ENCODE measurements at regions not wholly inside any gene's neighbourhood (a gene's known extent, or its start where the extent isn't known, plus 50 kb on each side); places are given as distances from the start of the nearest gene placed in this dataset.
A peak's percentile ranks its signal among the peaks of the same experiment; 100 is the strongest.

DNA sequence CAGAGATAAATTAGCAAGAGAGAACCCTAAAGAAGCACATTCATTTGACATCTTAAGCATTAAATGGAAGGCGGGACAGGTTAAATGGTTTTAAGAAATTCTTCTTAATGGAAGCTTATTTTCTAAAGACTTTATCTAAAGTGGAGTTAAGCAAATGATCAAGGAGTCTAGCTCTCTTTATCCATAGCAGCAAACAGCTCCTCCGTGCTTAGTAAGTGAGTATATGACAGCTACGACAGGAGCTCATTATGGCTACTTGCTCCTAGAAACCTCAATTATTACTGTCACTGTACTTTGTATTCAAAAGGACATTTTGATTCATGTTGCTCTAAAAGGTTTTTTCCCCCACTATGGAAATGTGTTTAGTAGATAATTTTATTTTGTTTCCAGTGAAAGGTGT is 444.9 kb downstream of the TMX3 start:
- DNase-seq (ENCODE audit: low read depth): no peak
- H3K4me3 ChIP-seq (ENCODE audit: low read length): no peak overlapping the region
- no peak for TF ChIP-seq CTCF (conservative IDR thresholded peaks at IDR 0.05; ENCODE audit: low read depth, low read length)

DNA sequence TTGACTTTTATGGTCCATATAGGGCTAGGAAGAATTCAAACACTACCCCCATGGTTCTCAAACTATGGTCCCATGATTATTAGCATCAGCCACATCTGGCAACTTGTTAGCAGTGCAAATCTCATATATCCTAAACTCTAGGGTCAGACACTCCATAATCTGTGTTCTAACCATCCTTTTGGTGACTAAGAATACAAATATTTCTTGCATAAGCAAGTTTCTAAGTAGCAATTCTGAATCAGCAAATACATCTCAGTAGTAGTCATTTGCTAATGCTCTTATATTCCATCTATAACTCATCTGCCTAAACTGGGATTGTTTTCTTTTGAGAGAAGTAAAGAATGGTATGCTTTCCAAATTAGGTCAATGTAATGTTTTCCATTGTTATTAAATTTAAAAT is 447.3 kb downstream of the TMX3 start:
- DNase-seq (ENCODE audit: low read depth): no peak
- no peak for TF ChIP-seq CTCF (conservative IDR thresholded peaks at IDR 0.05; ENCODE audit: low read depth, low read length)
- H3K4me3 ChIP-seq (ENCODE audit: low read length): no peak overlapping the region

DNA sequence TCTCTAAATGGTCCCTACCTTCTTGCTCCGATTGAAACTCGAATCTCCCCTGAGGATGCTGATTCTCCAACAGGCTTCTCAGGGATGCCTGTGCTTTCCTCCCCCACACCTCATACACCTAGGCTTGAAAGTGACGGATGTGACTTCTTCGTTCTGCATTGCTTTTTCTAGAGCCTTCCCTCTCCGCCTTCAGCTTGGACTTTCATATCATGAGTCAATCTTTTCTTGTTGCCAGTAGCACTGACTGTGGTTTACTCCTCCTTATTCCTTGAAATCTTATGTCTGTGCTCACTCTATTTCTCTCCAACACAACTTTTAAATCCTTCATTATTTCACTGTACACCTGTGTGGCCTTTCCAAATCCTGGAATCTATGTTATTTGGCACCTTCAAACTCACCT is 451.4 kb downstream of the TMX3 start:
- DNase-seq (ENCODE audit: low read depth): no peak
- no peak overlapping the region for H3K4me3 ChIP-seq (ENCODE audit: low read length)
- no peak for TF ChIP-seq CTCF (conservative IDR thresholded peaks at IDR 0.05; ENCODE audit: low read depth, low read length)

GRCh38 chr18:68262690-68263294 is 452.1 kb downstream of the TMX3 start:
- no peak for TF ChIP-seq CTCF (conservative IDR thresholded peaks at IDR 0.05; ENCODE audit: low read depth, low read length)
- H3K4me3 ChIP-seq (ENCODE audit: low read length): no peak overlapping the region

DNA sequence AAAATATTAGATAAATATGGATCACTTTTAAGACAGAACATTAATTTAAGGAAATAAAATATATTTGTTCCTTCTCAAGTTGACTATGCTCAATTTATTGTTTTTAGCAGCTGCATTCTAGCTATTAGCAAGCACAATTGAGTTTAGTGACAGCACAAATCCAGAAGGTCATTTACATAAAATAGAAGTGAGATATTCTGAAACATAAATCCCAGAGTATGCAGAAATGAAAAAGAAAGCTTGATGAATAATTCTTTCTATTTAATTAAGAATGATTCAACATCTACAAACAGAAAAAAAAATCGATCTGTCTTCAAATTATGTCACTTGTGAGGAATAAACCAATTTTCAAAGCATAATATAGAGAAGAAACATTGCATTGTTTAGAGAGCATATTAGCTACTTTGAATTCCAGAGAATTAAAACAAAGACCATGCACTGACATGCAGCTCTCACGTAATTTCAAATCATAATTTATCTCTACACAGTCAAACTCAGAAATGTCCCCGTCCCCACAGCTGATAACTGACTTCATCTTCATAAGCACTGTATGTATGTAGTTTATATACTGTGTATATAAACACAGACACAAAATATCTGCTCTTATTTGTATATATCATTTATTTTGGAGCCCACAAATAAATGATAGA is 458.4 kb downstream of the TMX3 start:
- H3K4me3 ChIP-seq (ENCODE audit: low read length): no peak overlapping the region
- DNase-seq (ENCODE audit: low read depth): no peak
- TF ChIP-seq CTCF (conservative IDR thresholded peaks at IDR 0.05; ENCODE audit: low read depth, low read length): no peak

More at GRCh38 chr18:68262690-68263294, 452.1 kb downstream of the TMX3 start:
- DNase-seq (ENCODE audit: low read depth): peak; percentile 28

- no peak for TF ChIP-seq CTCF (conservative IDR thresholded peaks at IDR 0.05; ENCODE audit: low read depth, low read length)
- no peak overlapping the region for H3K4me3 ChIP-seq (ENCODE audit: low read length)
- peak; percentile 16 for DNase-seq (ENCODE audit: low read depth)
Measured at GRCh38 chr18:68244786-68245185, 470.1 kb downstream of the TMX3 start.

DNA sequence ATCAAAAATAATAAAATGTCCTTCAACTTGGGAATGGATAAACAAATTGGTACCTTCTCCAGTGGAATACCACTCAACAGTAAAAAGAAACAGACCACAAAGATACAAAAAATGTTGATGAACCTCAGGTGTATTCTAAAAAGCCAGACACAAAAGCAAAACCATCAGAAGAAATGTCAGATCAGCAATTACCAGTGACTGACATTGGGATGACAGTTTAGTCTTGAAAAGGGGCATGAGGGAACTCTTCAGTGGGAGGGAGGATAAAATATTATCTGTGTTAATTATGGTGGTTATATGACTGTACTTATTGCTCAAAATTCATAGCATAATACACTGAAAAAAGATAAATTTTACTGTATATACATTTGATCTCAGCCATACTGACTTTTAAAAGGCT is 473.0 kb downstream of the TMX3 start:
- TF ChIP-seq CTCF (conservative IDR thresholded peaks at IDR 0.05; ENCODE audit: low read depth, low read length): no peak
- no peak overlapping the region for H3K4me3 ChIP-seq (ENCODE audit: low read length)
- DNase-seq (ENCODE audit: low read depth): no peak

Measured in retinal pigment epithelial cell (primary cell).